ENCODE measurements at regions not wholly inside any gene's neighbourhood (a gene's known extent, or its start where the extent isn't known, plus 50 kb on each side); places are given as distances from the start of the nearest gene placed in this dataset.

- no peak for TF ChIP-seq ZNF639 (tag by site-specific recombination; IDR thresholded peaks at IDR 0.05)
- TF ChIP-seq ZNF624 (tag by site-specific recombination; IDR thresholded peaks at IDR 0.05) = no peak
- no peak for TF ChIP-seq ELK4 (IDR thresholded peaks at IDR 0.05; ENCODE audit: borderline replicate concordance, low read depth, low read length)
Measured at GRCh38 chr20:60642541-60642940, 609.5 kb upstream of the CDH4 start (continued).

- no peaks in the 10 kb centered on the region for H3K4me1 ChIP-seq (ENCODE audit: control insufficient read depth, insufficient read depth, low read length)
- no peaks in the 10 kb centered on the region for H3K9me3 ChIP-seq (ENCODE audit: control insufficient read depth, insufficient read depth, low read depth, low read length)
- no peaks in the 10 kb centered on the region for H3K36me3 ChIP-seq (ENCODE audit: control insufficient read depth in 2 of 2, insufficient read depth in 1 of 2, low read length in 2 of 2)
- no peak overlapping the region for H3K27ac ChIP-seq (ENCODE audit: extremely low read depth, low read depth, low read length)
- ChIA-PET CTCF (no interaction called here), POLR2A (no interaction called here)
- no peak overlapping the region for H3K4me3 ChIP-seq (ENCODE audit: low read depth, low read length)
- no peak for TF ChIP-seq ZFP3 (tag by site-specific recombination; IDR thresholded peaks at IDR 0.05; ENCODE audit: low read depth)
- no peak for TF ChIP-seq ZSCAN16 (tag by site-specific recombination; IDR thresholded peaks at IDR 0.05)
- TF ChIP-seq ZNF354C (tag by site-specific recombination; IDR thresholded peaks at IDR 0.05; ENCODE audit: borderline replicate concordance, low read depth) = no peak
- no peak for TF ChIP-seq SP3 (tag by site-specific recombination; IDR thresholded peaks at IDR 0.05)
- TF ChIP-seq ZBTB26 (tag by site-specific recombination; optimal IDR thresholded peaks at IDR 0.05) = no peak
- no peak for TF ChIP-seq ZNF433 (tag by site-specific recombination; IDR thresholded peaks at IDR 0.05; ENCODE audit: low read depth)
- TF ChIP-seq ZSCAN30 (tag by site-specific recombination; IDR thresholded peaks at IDR 0.05) = no peak
- no peak for TF ChIP-seq ZNF426 (tag by site-specific recombination; IDR thresholded peaks at IDR 0.05)
- no peak for TF ChIP-seq ZNF114 (tag by site-specific recombination; IDR thresholded peaks at IDR 0.05)
- TF ChIP-seq SCRT2 (tag by site-specific recombination; IDR thresholded peaks at IDR 0.05) = no peak
- no peak for TF ChIP-seq ZNF654 (tag by site-specific recombination; IDR thresholded peaks at IDR 0.05; ENCODE audit: low read depth)
- TF ChIP-seq SP7 (tag by site-specific recombination; IDR thresholded peaks at IDR 0.05) = no peak
- no peak for TF ChIP-seq ZNF670 (tag by site-specific recombination; IDR thresholded peaks at IDR 0.05; ENCODE audit: low read depth)
- TF ChIP-seq ZSCAN23 (tag by site-specific recombination; IDR thresholded peaks at IDR 0.05) = no peak
- TF ChIP-seq ZSCAN4 (tag by site-specific recombination; IDR thresholded peaks at IDR 0.05) = no peak
- no peak for TF ChIP-seq KLF8 (tag by site-specific recombination; IDR thresholded peaks at IDR 0.05)
- no peak for TF ChIP-seq ZNF24 (tag by site-specific recombination; IDR thresholded peaks at IDR 0.05)
- no peak for TF ChIP-seq ZNF830 (tag by site-specific recombination; IDR thresholded peaks at IDR 0.05; ENCODE audit: low read depth)
Measured at GRCh38 chr20:60648556-60648955, 603.5 kb upstream of the CDH4 start.

- no peaks in the 10 kb centered on the region for H3K4me1 ChIP-seq (ENCODE audit: control insufficient read depth, insufficient read depth, low read length)
- H3K36me3 ChIP-seq (ENCODE audit: control insufficient read depth in 2 of 2, insufficient read depth in 1 of 2, low read length in 2 of 2) = no peaks in the 10 kb centered on the region
- no peaks in the 10 kb centered on the region for H3K9me3 ChIP-seq (ENCODE audit: control insufficient read depth, insufficient read depth, low read depth, low read length)
- H3K4me3 ChIP-seq (ENCODE audit: low read depth, low read length) = no peak overlapping the region
- ChIA-PET CTCF (no interaction called here), POLR2A (no interaction called here)
- H3K27ac ChIP-seq (ENCODE audit: extremely low read depth, low read depth, low read length) = no peak overlapping the region
- TF ChIP-seq ZNF433 (tag by site-specific recombination; IDR thresholded peaks at IDR 0.05; ENCODE audit: low read depth) (no peak), ZEB2 (tag by site-specific recombination; IDR thresholded peaks at IDR 0.05) (no peak), ZNF174 (tag by site-specific recombination; IDR thresholded peaks at IDR 0.05) (no peak), ZNF521 (tag by site-specific recombination; IDR thresholded peaks at IDR 0.05) (no peak), ZNF404 (tag by site-specific recombination; IDR thresholded peaks at IDR 0.05) (no peak), ZNF830 (tag by site-specific recombination; IDR thresholded peaks at IDR 0.05; ENCODE audit: low read depth) (no peak), ZNF843 (tag by site-specific recombination; IDR thresholded peaks at IDR 0.05) (no peak), RBAK (tag by site-specific recombination; IDR thresholded peaks at IDR 0.05) (no peak), ZNF600 (tag by site-specific recombination; IDR thresholded peaks at IDR 0.05) (no peak), ZNF148 (tag by site-specific recombination; IDR thresholded peaks at IDR 0.05; ENCODE audit: borderline replicate concordance) (no peak)
Measured at GRCh38 chr20:60649541-60649940, 602.5 kb upstream of the CDH4 start.

Measured in HEK293 (cell line).